ENCODE measurements at regions not wholly inside any gene's neighbourhood (a gene's known extent, or its start where the extent isn't known, plus 50 kb on each side); places are given as distances from the start of the nearest gene placed in this dataset.
"Not testable (repeated sequence)": the region's sequence is repeated elsewhere in the genome, so short reads cannot be mapped to it uniquely, and the experiment has no call there.

- Histone ChIP-seq H3K9me3 (ENCODE audit: control insufficient read depth, insufficient read depth, low read length) (no peaks in the 10 kb centered on the region), H3K27ac (ENCODE audit: low read length) (no peak overlapping the region), H3K4me3 (ENCODE audit: low read length) (no peak overlapping the region), H3K4me1 (ENCODE audit: control insufficient read depth, insufficient read depth, low read length) (no peaks in the 10 kb centered on the region), H3K36me3 (ENCODE audit: control insufficient read depth, insufficient read depth, low read length) (no peaks in the 10 kb centered on the region), H3K27me3 (ENCODE audit: control insufficient read depth, insufficient read depth, low read length) (no peaks in the 10 kb centered on the region)
- no CpG with 5 or more reads among the region's 2 CpGs for WGBS (ENCODE audit: insufficient coverage, insufficient read length)
- no peak for DNase-seq (ENCODE audit: low read depth, low spot score)
Observed at GRCh38 chrX:126489116-126489695, 63.4 kb downstream of the DCAF12L1 start.

GRCh38 chrX:126485409-126485808, 67.2 kb downstream of the DCAF12L1 start:
- Histone ChIP-seq H3K27me3 (ENCODE audit: control insufficient read depth, insufficient read depth, low read length) (no peaks in the 10 kb centered on the region), H3K36me3 (ENCODE audit: control insufficient read depth, insufficient read depth, low read length) (no peaks in the 10 kb centered on the region), H3K4me3 (ENCODE audit: low read length) (no peak overlapping the region), H3K27ac (ENCODE audit: low read length) (no peak overlapping the region), H3K9me3 (ENCODE audit: control insufficient read depth, insufficient read depth, low read length) (no peaks in the 10 kb centered on the region), H3K4me1 (ENCODE audit: control insufficient read depth, insufficient read depth, low read length) (no peaks in the 10 kb centered on the region)
- no peak for DNase-seq (ENCODE audit: low read depth, low spot score)
- no CpG with 5 or more reads among the region's 1 CpG for WGBS (ENCODE audit: insufficient coverage, insufficient read length)

- WGBS (ENCODE audit: insufficient coverage, insufficient read length), result no CpG with 5 or more reads among the region's 1 CpG
- Histone ChIP-seq H3K9me3 (ENCODE audit: control insufficient read depth, insufficient read depth, low read length) (no peaks in the 10 kb centered on the region), H3K4me1 (ENCODE audit: control insufficient read depth, insufficient read depth, low read length) (no peaks in the 10 kb centered on the region), H3K36me3 (ENCODE audit: control insufficient read depth, insufficient read depth, low read length) (no peaks in the 10 kb centered on the region), H3K27ac (ENCODE audit: low read length) (no peak overlapping the region), H3K27me3 (ENCODE audit: control insufficient read depth, insufficient read depth, low read length) (no peaks in the 10 kb centered on the region), H3K4me3 (ENCODE audit: low read length) (no peak overlapping the region)
- no peak for DNase-seq (ENCODE audit: low read depth, low spot score)
Observed at GRCh38 chrX:126481916-126482315, 70.7 kb downstream of the DCAF12L1 start.

- peak overlapping the region; percentile 89; the same call in 1 of the 2 replicates for H3K4me3 ChIP-seq (ENCODE audit: low read length)
- WGBS (ENCODE audit: insufficient coverage, insufficient read length), result no CpG with 5 or more reads among the region's 29 CpGs
- DNase-seq (ENCODE audit: low read depth, low spot score); H3K4me1 ChIP-seq (ENCODE audit: control insufficient read depth, insufficient read depth, low read length); H3K27ac ChIP-seq (ENCODE audit: low read length); H3K9me3 ChIP-seq (ENCODE audit: control insufficient read depth, insufficient read depth, low read length); H3K36me3 ChIP-seq (ENCODE audit: control insufficient read depth, insufficient read depth, low read length); H3K27me3 ChIP-seq (ENCODE audit: control insufficient read depth, insufficient read depth, low read length): not testable (repeated sequence)
Observed at GRCh38 chrX:126459896-126460826, 92.5 kb downstream of the DCAF12L1 start.

GRCh38 chrX:126456136-126456535, 96.5 kb downstream of the DCAF12L1 start:
- WGBS (ENCODE audit: insufficient coverage, insufficient read length), result no CpG with 5 or more reads among the region's 1 CpG
- Histone ChIP-seq H3K36me3 (ENCODE audit: control insufficient read depth, insufficient read depth, low read length) (no peaks in the 10 kb centered on the region), H3K4me3 (ENCODE audit: low read length) (no peak overlapping the region), H3K9me3 (ENCODE audit: control insufficient read depth, insufficient read depth, low read length) (no peaks in the 10 kb centered on the region), H3K27me3 (ENCODE audit: control insufficient read depth, insufficient read depth, low read length) (no peaks in the 10 kb centered on the region), H3K4me1 (ENCODE audit: control insufficient read depth, insufficient read depth, low read length) (0 out of 2 replicates have a peak, but pooled peaks cover 1% of the 10 kb centered on the region), H3K27ac (ENCODE audit: low read length) (no peak overlapping the region)
- no peak for DNase-seq (ENCODE audit: low read depth, low spot score)

GRCh38 chrX:126448681-126449080, 103.9 kb downstream of the DCAF12L1 start:
- H3K36me3 ChIP-seq (ENCODE audit: control insufficient read depth, insufficient read depth, low read length), result no peaks in the 10 kb centered on the region
- WGBS (ENCODE audit: insufficient coverage, insufficient read length), result no CpG with 5 or more reads among the region's 3 CpGs
- H3K27ac ChIP-seq (ENCODE audit: low read length), result no peak overlapping the region
- no peaks in the 10 kb centered on the region for H3K9me3 ChIP-seq (ENCODE audit: control insufficient read depth, insufficient read depth, low read length)
- no peak overlapping the region for H3K4me3 ChIP-seq (ENCODE audit: low read length)
- H3K27me3 ChIP-seq (ENCODE audit: control insufficient read depth, insufficient read depth, low read length), result no peaks in the 10 kb centered on the region
- no peak for DNase-seq (ENCODE audit: low read depth, low spot score)
- no peaks in the 10 kb centered on the region for H3K4me1 ChIP-seq (ENCODE audit: control insufficient read depth, insufficient read depth, low read length)
